ENCODE measurements at regions not wholly inside any gene's neighbourhood (a gene's known extent, or its start where the extent isn't known, plus 50 kb on each side); places are given as distances from the start of the nearest gene placed in this dataset.

DNA sequence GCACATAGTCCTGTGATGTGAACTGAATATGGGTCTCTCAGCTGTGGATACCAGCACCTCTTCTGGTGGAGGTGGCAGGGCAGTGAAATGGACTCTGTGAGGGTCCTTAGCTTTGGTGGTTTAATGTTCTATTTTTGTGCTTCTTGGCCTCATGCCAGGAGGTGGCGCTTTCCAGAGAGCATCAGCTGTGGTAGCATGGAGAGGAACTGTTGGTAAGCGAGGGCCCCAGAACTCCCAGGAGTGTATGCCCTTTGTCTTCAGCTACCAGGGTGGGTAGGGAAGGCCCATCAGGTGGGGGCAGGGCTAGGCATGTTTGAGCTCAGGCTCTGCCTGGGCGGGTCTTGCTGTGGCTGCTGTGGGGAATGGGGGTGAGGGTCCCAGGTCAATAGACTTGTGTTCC, 241.7 kb downstream of the AEBP2 start:
- TF ChIP-seq CTCF (IDR thresholded peaks at IDR 0.05) (no peak), POLR2A (IDR thresholded peaks at IDR 0.05) (no peak)

Data from Peyer's patch (tissue), 4 donors.